ENCODE measurements at regions not wholly inside any gene's neighbourhood (a gene's known extent, or its start where the extent isn't known, plus 50 kb on each side); places are given as distances from the start of the nearest gene placed in this dataset.

- H3K4me3 ChIP-seq (ENCODE audit: low read length) = no peak overlapping the region
- no peak for TF ChIP-seq CTCF (conservative IDR thresholded peaks at IDR 0.05; ENCODE audit: low read length)
Observed at GRCh38 chr9:32260151-32260862, 124.1 kb upstream of the ACO1 start.

GRCh38 chr9:32264170-32264864, 120.1 kb upstream of the ACO1 start:
- no peak overlapping the region for H3K4me3 ChIP-seq (ENCODE audit: low read length)
- no peak for DNase-seq (ENCODE audit: low read depth)
- TF ChIP-seq CTCF (conservative IDR thresholded peaks at IDR 0.05; ENCODE audit: low read length) = no peak

More at GRCh38 chr9:32260151-32260862, 124.1 kb upstream of the ACO1 start:
- DNase-seq (ENCODE audit: low read depth) = no peak

GRCh38 chr9:32265037-32265436, 119.4 kb upstream of the ACO1 start:
- no peak for DNase-seq (ENCODE audit: low read depth)
- no peak overlapping the region for H3K4me3 ChIP-seq (ENCODE audit: low read length)
- no peak for TF ChIP-seq CTCF (conservative IDR thresholded peaks at IDR 0.05; ENCODE audit: low read length)

- no peak overlapping the region for H3K4me3 ChIP-seq (ENCODE audit: low read length)
- no peak for DNase-seq (ENCODE audit: low read depth)
- no peak for TF ChIP-seq CTCF (conservative IDR thresholded peaks at IDR 0.05; ENCODE audit: low read length)
Observed at GRCh38 chr9:32278991-32279390, 105.5 kb upstream of the ACO1 start.

- no peak for DNase-seq (ENCODE audit: low read depth)
- TF ChIP-seq CTCF (conservative IDR thresholded peaks at IDR 0.05; ENCODE audit: low read length) = no peak
- H3K4me3 ChIP-seq (ENCODE audit: low read length) = no peak overlapping the region
Observed at GRCh38 chr9:32289756-32290155, 94.7 kb upstream of the ACO1 start.

GRCh38 chr9:32291370-32291769, 93.1 kb upstream of the ACO1 start:
- no peak for DNase-seq (ENCODE audit: low read depth)
- no peak overlapping the region for H3K4me3 ChIP-seq (ENCODE audit: low read length)
- TF ChIP-seq CTCF (conservative IDR thresholded peaks at IDR 0.05; ENCODE audit: low read length) = no peak

- H3K4me3 ChIP-seq (ENCODE audit: low read length) = no peak overlapping the region
- DNase-seq (ENCODE audit: low read depth) = peak; percentile 9
- TF ChIP-seq CTCF (conservative IDR thresholded peaks at IDR 0.05; ENCODE audit: low read length) = no peak
Observed at GRCh38 chr9:32292611-32293010, 91.8 kb upstream of the ACO1 start.

Measured in AG10803 (cell line).